ENCODE measurements at regions not wholly inside any gene's neighbourhood (a gene's known extent, or its start where the extent isn't known, plus 50 kb on each side); places are given as distances from the start of the nearest gene placed in this dataset.
"Not testable (repeated sequence)": the region's sequence is repeated elsewhere in the genome, so short reads cannot be mapped to it uniquely, and the experiment has no call there.

DNA sequence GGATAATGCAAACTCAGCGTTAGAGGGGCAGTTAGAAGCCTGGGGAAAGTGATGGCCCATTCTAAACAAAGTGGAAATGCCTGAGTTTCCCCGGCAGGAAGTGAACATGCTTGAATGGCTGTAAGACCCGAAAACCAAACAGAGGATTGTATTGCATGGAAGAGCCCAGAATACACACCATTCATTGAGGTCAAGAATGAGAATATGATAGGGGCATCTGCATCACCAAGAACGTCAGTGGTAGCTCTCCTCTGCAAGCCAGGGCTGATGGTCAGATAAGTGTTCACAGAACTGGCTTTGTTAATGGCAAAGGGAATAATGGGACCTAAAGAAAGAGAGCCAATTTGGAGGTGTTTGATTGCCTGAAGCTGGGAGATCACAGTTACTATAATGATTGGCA, 663.4 kb downstream of the KHDRBS2 start:
- ChIA-PET CTCF (no interaction called here), POLR2A (ENCODE audit: low non-redundant PET) (no interaction called here)
- Histone ChIP-seq H3K27me3 (replicated peaks; ENCODE audit: insufficient read depth, low read depth, low read length, poor library complexity) (no peaks in the 10 kb centered on the region), H3K36me3 (ENCODE audit: insufficient read depth, low read length, poor library complexity, severe bottlenecking) (no peaks in the 10 kb centered on the region), H3K9me3 (ENCODE audit: low read depth, low read length, poor library complexity, severe bottlenecking) (peaks cover 62% of the 10 kb centered on the region), H3K4me1 (ENCODE audit: insufficient read depth, low read length, poor library complexity, severe bottlenecking) (no peaks in the 10 kb centered on the region), H3K4me3 (ENCODE audit: low read depth, low read length, poor library complexity, severe bottlenecking) (no peak overlapping the region), H3K27ac (ENCODE audit: low read depth, low read length, poor library complexity, severe bottlenecking) (no peak overlapping the region)
- intact Hi-C loops (cut with micrococcal nuclease; ENCODE audit: unreplicated experiment) = no loop called here
- no peak for TF ChIP-seq EZH2 (IDR thresholded peaks at IDR 0.05; ENCODE audit: borderline replicate concordance, low read depth, low read length, poor library complexity, severe bottlenecking)
- TF ChIP-seq, protein P1, sequence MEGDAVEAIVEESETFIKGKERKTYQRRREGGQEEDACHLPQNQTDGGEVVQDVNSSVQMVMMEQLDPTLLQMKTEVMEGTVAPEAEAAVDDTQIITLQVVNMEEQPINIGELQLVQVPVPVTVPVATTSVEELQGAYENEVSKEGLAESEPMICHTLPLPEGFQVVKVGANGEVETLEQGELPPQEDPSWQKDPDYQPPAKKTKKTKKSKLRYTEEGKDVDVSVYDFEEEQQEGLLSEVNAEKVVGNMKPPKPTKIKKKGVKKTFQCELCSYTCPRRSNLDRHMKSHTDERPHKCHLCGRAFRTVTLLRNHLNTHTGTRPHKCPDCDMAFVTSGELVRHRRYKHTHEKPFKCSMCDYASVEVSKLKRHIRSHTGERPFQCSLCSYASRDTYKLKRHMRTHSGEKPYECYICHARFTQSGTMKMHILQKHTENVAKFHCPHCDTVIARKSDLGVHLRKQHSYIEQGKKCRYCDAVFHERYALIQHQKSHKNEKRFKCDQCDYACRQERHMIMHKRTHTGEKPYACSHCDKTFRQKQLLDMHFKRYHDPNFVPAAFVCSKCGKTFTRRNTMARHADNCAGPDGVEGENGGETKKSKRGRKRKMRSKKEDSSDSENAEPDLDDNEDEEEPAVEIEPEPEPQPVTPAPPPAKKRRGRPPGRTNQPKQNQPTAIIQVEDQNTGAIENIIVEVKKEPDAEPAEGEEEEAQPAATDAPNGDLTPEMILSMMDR (conservative IDR thresholded peaks at IDR 0.05; ENCODE audit: low read depth, low read length) = no peak
- BruUV-seq (replicated peaks) = no TSS peak
- no peak for DNase-seq (ENCODE audit: low spot score)

- no peaks in the 10 kb centered on the region for H3K4me1 ChIP-seq (ENCODE audit: insufficient read depth, low read length, poor library complexity, severe bottlenecking)
- TF ChIP-seq EZH2 (IDR thresholded peaks at IDR 0.05; ENCODE audit: borderline replicate concordance, low read depth, low read length, poor library complexity, severe bottlenecking) = no peak
- TF ChIP-seq, protein P1 (conservative IDR thresholded peaks at IDR 0.05; ENCODE audit: low read depth, low read length) = no peak
- H3K27me3 ChIP-seq (replicated peaks; ENCODE audit: insufficient read depth, low read depth, low read length, poor library complexity) = no peaks in the 10 kb centered on the region
- H3K36me3 ChIP-seq (ENCODE audit: insufficient read depth, low read length, poor library complexity, severe bottlenecking) = no peaks in the 10 kb centered on the region
- intact Hi-C loops (cut with micrococcal nuclease; ENCODE audit: unreplicated experiment) = no loop called here
- peaks cover 32% of the 10 kb centered on the region for H3K9me3 ChIP-seq (ENCODE audit: low read depth, low read length, poor library complexity, severe bottlenecking)
- no peak for DNase-seq (ENCODE audit: low spot score)
- no TSS peak for BruUV-seq (replicated peaks)
- H3K27ac ChIP-seq (ENCODE audit: low read depth, low read length, poor library complexity, severe bottlenecking) = no peak overlapping the region
- ChIA-PET POLR2A (ENCODE audit: low non-redundant PET) (no interaction called here), CTCF (no interaction called here)
- H3K4me3 ChIP-seq (ENCODE audit: low read depth, low read length, poor library complexity, severe bottlenecking) = no peak overlapping the region
Measured at GRCh38 chr6:61614119-61614518, 671.9 kb downstream of the KHDRBS2 start.

DNA sequence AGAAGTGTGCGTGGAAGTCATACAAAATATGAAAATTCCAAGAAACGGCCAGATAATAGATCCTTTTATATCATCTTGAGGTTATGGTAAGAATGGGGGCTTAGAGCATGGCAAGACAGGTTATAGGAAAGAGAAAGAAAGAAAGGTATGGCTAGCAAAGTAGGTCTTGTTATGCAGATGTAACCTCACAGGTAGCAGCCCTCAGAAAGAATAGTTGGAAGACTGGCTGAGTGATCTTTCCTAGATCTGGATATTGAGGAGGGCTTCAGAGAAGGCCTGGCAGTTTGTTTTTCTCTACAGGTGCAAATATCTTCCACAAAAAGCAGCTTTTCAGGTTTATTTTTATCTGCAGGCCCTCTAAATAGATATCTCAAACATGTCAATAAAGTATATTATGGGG, 679.5 kb downstream of the KHDRBS2 start:
- TF ChIP-seq, protein P1 (conservative IDR thresholded peaks at IDR 0.05; ENCODE audit: low read depth, low read length) = no peak
- TF ChIP-seq EZH2 (IDR thresholded peaks at IDR 0.05; ENCODE audit: borderline replicate concordance, low read depth, low read length, poor library complexity, severe bottlenecking) = no peak
- POLR2A ChIA-PET (ENCODE audit: low non-redundant PET) = no interaction called here
- CTCF ChIA-PET = no interaction called here
- intact Hi-C loops (cut with micrococcal nuclease; ENCODE audit: unreplicated experiment) = no loop called here
- Histone ChIP-seq H3K9me3 (ENCODE audit: low read depth, low read length, poor library complexity, severe bottlenecking) (peaks cover 15% of the 10 kb centered on the region), H3K4me1 (ENCODE audit: insufficient read depth, low read length, poor library complexity, severe bottlenecking) (no peaks in the 10 kb centered on the region), H3K4me3 (ENCODE audit: low read depth, low read length, poor library complexity, severe bottlenecking) (no peak overlapping the region), H3K36me3 (ENCODE audit: insufficient read depth, low read length, poor library complexity, severe bottlenecking) (no peaks in the 10 kb centered on the region), H3K27me3 (replicated peaks; ENCODE audit: insufficient read depth, low read depth, low read length, poor library complexity) (no peaks in the 10 kb centered on the region), H3K27ac (ENCODE audit: low read depth, low read length, poor library complexity, severe bottlenecking) (no peak overlapping the region)
- BruUV-seq (replicated peaks) = no TSS peak
- no peak for DNase-seq (ENCODE audit: low spot score)

GRCh38 chr6:61605851-61606250, 680.2 kb downstream of the KHDRBS2 start:
- H3K4me1 ChIP-seq (ENCODE audit: insufficient read depth, low read length, poor library complexity, severe bottlenecking); DNase-seq (ENCODE audit: low spot score); H3K4me3 ChIP-seq (ENCODE audit: low read depth, low read length, poor library complexity, severe bottlenecking); intact Hi-C loops (cut with micrococcal nuclease; ENCODE audit: unreplicated experiment); POLR2A ChIA-PET (ENCODE audit: low non-redundant PET); H3K27me3 ChIP-seq (replicated peaks; ENCODE audit: insufficient read depth, low read depth, low read length, poor library complexity); BruUV-seq (replicated peaks); CTCF ChIA-PET; H3K27ac ChIP-seq (ENCODE audit: low read depth, low read length, poor library complexity, severe bottlenecking); H3K36me3 ChIP-seq (ENCODE audit: insufficient read depth, low read length, poor library complexity, severe bottlenecking): not testable (repeated sequence)
- H3K9me3 ChIP-seq (ENCODE audit: low read depth, low read length, poor library complexity, severe bottlenecking) = peaks cover 15% of the 10 kb centered on the region

DNA sequence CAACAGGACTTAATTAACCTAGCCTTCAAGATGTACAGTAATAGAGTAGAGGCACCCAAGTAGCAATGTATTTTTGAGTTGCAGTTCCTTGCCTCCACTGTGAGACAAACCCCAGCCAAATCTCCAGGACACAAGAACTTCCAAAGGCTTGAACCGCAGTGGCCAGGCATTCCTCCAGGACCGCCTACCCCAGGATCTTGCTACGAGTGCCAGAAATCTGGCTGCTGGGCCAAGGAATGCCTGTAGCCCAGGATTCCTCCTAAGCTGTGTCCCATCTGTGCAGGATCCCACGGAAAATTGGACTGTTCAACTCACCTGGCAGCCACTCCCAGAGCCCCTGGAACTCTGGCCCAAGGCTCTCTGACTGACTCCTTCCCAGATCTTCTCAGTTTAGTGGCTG, 683.9 kb downstream of the KHDRBS2 start:
- BruUV-seq (replicated peaks); H3K4me1 ChIP-seq (ENCODE audit: insufficient read depth, low read length, poor library complexity, severe bottlenecking); H3K27ac ChIP-seq (ENCODE audit: low read depth, low read length, poor library complexity, severe bottlenecking); H3K4me3 ChIP-seq (ENCODE audit: low read depth, low read length, poor library complexity, severe bottlenecking); DNase-seq (ENCODE audit: low spot score); CTCF ChIA-PET; POLR2A ChIA-PET (ENCODE audit: low non-redundant PET); H3K36me3 ChIP-seq (ENCODE audit: insufficient read depth, low read length, poor library complexity, severe bottlenecking); intact Hi-C loops (cut with micrococcal nuclease; ENCODE audit: unreplicated experiment); H3K27me3 ChIP-seq (replicated peaks; ENCODE audit: insufficient read depth, low read depth, low read length, poor library complexity): not testable (repeated sequence)
- peaks cover 21% of the 10 kb centered on the region for H3K9me3 ChIP-seq (ENCODE audit: low read depth, low read length, poor library complexity, severe bottlenecking)

Data from A673 (cell line).